ENCODE measurements at regions not wholly inside any gene's neighbourhood (a gene's known extent, or its start where the extent isn't known, plus 50 kb on each side); places are given as distances from the start of the nearest gene placed in this dataset.
"Not testable (repeated sequence)": the region's sequence is repeated elsewhere in the genome, so short reads cannot be mapped to it uniquely, and the experiment has no call there.

DNA sequence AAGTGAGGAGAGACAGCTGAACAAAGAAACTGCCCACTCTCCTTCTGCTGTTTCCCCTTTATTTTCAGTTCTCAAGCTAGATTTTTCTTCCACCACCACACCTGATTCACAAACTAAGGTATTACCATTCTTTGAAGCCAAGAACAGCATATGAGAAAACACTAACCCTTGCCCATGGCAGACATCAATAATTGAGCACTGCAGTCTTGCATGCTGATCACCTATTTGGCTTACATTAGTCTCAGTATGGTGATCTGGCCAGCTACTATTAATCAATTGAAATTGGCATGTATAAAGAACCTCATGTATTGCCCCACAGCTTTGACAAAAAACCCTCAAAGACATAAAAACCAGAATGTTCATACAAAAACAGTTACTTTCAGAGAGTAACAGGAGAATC lies 166.3 kb downstream of the SAMD5 start:
- no peak for DNase-seq

DNA sequence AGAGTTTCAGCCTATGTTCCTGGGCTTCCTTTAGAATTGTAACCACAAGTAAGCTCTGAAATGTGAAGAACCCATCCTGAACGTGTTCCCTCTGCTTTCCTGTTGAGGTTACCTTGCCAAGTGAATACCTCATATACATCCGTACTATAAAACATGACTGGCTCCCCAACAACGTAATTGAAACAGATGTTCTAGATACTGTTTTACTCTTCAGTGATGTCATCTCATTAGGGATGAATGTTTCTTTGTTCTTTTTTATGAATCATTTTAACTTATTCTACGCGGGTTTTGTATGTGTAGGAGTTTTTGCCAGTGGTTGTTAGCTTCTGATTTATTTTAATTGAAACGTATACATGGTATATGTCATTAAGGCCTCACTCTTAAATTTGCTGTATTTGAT lies 166.8 kb downstream of the SAMD5 start:
- no peak for DNase-seq

DNA sequence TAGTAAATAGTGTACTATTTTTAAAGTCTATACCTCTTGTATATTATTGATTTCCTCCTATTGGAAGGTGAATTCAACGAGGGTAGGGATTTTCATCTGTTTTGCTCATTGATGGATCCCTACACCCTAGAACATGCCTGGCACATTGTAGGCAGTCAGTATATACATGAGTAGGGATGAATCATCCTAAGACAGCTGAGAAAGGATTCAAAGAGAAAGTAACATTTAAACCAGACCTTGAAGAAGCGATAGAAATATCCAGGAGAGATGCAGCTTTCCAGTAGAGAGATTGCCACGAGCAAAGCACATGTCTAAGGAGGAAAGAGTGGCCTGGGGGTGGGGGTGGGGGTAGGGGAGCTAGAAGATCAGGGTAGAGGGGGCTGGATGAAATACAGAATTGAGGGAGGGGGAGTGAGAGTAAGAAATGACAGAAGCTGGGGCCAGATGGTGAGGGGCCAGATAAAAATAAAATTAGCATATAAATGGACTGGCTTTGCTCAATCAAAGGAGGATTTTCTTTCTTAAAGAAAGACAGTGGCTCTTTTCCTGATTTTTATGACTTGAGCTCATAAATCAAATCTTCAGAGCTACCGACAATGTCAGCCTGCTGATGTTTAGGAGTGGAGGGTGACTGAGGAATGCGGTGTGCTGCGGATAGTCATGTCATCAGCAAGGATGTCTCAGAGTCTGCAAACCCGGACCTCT lies 168.2 kb downstream of the SAMD5 start:
- DNase-seq: no peak

DNA sequence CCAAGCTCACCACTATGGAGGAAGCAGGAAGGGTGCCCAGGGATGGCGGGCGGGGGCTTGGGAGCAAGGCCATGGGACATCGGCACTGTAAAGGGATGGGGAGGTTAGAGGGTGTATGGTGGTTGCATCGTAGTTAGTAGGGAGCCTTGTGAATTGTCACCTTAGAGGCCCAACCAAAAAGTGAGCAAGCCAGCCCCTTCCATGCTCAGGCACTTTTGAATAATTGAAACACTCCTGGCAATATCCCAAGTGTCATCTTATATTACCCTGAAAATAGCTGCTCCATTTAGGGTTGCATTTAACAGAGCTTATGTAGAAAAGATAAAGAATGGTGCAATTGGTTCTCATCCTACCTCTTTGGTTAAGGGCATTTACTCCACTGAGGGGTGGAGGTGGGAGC lies 169.2 kb downstream of the SAMD5 start:
- no peak for DNase-seq

DNA sequence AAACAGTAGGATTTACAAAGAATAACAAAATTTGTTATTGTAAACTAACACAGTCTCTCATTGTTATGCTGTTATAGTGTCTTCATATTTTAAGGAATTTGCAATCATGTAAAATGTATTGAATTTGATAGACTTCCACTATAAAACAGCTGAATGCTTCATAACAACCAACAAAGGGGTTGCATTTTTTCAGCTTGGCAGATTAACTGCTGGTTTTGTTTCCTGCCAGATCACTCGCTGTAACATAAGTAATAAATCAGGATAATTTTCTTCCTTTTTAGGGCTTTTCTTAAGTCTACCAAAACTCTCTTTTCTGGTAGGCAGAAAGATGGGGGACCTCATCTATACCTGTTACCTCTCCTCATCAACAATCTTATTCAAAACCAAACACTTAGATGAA lies 169.8 kb downstream of the SAMD5 start:
- DNase-seq: no peak

DNA sequence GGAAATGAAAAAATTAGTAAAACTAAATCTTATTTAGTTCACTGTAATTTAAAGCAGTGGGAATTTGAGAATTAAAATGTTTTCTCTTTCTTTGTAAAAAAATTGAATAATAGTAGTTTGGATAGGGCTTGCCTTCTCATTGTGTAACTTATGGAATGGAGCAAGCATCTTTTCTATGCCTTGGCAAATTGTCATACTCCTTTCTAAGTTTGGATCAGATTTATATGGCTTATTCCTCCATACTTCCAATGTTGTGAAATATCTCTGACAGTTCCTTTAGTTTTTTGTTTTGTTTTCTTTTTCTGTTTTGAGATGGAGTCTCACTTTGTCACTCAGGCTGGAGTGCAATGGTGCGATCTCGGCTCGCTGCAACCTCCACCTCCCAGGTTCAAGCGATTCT lies 176.4 kb downstream of the SAMD5 start:
- DNase-seq: no peak

DNA sequence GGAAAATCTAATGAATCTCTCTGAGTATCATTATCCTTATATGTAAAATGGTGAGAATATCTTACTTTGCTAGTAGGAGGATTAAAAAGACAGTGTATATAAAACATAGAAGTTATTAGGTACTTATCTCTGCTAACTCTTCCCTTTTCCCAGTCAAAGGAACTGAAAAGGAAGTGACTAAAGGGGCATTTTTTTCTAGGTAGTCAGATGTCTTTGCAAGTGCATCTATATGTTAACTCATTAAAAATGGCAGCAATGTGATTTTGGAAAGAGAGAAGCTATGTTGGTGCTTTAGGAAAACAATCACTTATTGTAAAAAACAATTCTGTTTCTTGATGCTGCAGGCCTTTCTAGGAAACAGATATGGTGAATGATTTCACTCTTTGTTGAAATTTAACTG lies 180.9 kb downstream of the SAMD5 start:
- no peak for DNase-seq

DNA sequence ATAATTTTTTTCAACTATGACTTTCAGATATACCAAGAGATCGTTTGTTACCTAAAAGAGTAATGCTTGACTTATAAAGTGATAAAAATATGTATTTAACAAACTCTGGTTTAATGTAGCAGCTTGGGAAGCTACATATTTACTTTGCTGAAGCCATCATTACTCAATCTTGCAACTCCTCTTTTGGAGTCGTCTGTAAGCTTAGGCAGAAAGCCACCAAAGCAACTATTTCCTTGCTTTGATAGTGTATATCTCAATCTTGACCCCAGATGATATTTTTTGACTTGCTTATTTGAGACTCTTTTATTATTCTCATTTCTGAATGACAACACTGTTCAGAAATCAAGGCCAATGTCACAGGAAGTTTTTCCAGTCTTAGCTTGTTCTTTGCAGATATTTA lies 183.0 kb downstream of the SAMD5 start:
- DNase-seq: no peak

DNA sequence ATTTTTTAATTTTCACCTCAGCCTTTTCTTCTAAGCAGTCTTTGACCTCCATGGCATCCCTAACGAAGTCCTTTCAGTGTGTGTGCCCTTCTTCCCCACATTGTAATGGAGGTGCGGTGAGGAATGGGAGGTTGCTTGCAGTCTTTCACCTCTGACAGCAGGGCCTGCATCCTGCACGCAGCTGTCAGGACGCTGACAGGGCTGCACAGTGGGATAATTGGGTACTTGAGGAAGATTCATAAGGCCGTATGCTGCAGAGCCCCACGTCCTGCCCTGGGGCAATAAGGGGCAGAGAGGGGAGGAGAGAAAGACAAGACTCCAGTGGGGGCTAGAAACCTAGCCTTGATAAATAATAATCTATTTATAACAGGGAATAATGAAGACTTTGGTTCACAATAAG lies 184.7 kb downstream of the SAMD5 start:
- DNase-seq: no peak

DNA sequence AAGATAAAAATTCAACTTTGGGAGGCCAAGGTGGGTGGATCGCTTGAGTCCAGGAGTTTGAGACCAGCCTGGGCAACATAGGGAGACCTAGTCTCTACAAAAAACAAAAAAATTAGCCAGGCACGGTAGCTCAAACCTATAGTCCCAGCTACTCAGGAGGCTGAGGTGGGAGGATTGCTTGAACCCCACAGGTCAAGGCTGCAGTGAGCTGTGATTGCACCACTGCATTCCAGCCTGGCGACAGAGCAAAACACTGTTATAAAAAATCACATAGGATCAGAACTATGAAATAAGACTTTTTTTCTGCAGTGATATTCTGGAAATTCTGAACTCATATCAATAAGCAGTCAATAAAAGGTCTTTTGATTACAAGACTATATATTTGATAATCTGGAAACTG lies 186.1 kb downstream of the SAMD5 start:
- not testable (repeated sequence) for DNase-seq

DNA sequence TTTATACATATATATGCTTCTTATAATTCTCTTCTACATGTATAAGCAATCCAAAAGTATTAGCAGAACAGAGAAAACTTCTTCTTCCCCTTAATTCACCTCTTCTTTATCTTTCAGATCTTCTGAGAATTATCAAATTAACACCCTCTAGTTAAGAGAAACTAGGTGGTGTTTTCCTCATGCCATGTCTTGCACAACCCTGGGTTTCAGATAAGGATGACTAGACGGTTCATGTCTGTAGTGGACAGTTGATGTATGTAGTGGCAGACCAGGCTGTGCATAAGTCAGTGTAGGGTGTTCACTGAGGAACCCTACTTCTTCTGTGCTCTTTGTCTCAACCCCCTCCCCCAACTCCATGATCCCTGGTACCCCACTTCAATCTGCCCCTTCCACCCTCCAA lies 187.3 kb downstream of the SAMD5 start:
- DNase-seq: no peak

DNA sequence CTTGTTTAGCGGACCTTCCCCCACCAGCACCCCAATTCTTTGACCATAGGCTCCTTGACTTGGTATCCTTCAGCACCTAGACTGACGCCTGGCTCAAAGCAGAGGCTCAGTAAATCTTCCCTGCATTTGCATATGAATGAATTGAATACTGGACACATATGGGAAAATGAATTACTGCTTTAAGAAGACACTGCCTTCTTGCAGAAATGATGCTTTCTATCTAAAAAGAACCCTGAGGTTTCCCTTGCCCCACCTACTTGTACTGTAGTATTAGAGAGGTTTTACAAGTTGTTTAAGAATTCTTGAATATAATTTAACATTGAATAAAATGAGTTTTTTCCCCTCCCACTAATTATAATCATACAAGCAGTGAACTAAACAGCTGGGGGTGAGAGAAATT lies 190.7 kb downstream of the SAMD5 start:
- no peak for DNase-seq

DNA sequence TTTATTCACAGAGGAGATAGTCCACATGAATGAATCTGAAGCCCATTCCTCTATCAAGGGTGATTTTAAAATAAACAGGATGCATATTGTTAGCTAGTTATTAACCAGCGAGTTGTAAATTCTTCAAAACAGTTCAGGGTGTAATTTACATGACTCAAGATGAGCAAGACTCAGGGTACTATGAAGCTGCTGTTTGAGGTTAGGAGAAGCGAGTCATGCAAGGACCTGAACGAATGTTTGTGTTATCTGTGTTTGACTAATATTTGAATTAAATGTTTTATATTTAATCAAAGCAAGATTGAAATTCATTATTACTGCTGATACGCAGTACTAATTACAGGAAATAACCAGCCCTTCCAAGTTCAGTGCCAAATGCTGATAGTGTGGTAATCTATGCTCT lies 191.1 kb downstream of the SAMD5 start:
- DNase-seq: no peak

DNA sequence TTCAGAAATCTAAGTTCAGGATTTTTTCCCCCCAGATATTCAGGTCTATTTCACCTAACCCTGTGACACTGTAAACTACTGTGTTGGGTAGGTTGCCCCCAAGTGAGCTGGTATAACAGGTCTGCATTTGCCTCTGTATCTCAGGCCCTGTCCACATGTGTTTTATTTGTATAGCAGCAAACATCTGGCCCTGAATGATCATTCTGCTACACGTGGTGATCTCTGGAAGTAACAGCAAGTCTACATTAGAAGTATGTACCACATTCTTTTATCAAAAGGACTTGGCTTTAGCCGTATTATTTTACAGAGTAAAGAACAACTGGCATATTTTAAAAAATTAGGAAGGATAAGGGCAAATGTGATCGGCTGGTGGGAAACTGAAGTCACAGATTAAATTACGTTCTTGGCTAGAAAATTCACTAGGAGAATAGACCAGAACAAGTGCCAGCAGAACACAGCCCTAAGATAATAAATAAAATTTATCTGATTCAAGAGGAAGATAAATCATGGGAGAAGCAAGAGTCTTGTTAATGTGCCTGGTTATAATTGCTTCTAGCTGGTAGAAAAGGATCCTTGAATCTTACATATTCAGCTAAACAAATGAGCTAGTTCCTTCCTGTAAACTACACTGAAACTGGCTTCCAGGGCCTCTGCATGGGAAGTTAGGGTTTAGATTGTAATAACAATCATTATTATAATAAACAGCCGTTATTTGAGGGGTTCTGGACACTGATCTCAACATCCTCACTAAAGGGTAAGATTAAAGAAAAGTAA lies 192.1 kb downstream of the SAMD5 start:
- no peak for DNase-seq

DNA sequence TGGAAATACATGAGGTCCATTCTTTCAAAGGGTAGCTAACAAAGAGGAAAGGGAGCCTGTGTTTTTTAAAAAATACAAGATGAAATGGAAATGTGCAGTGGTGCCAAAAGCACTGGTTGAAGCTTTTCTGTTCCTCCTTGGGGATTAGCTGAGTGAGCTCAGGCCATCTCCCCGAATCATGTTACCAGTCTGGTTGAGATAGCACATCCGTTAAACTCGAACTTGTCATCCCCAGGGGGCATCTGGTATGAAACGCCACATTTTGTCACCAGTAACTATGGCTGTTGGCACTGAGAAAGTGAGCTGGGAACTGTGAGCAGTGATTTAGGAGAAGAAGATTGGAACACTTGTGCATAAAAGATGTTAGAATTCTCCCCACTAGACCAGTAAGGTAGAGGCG lies 196.2 kb downstream of the SAMD5 start:
- no peak for DNase-seq

DNA sequence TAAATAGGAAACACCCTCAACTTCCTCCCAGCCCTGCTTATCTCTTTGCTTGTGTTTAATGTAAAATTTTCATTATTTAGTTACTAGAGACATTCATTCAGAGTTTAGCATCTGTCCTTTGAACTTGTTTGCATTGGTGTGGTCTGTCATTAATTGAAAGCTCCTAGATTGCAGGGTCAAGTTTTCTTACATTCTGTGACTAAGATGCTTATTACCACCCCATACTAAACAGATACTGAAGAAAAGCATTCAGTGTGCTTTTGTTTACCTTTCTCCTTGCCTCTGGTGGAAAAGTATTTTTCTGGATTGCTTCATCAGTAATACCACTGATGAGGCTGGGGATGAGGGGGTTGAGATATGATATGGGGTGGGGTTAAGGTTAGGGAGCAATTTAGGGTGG lies 199.0 kb downstream of the SAMD5 start:
- no peak for DNase-seq

DNA sequence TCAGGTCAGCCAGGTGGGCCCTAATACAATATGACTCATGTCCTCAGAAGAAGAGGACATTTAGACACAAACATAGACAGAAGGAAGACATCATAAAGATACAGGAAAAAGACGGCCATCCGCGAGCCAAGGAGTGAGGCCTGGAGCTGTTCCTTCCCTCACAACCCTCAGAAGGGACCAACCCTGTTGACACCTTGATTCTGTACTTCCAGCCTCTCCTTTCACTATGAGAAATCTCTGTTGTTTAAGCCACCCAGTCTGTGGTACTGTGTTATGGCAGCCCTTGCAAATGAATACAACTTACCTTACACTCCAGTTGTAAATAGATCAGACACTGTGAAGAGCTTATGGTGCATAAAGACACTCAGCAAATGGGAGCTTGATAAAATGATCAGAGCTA lies 199.7 kb downstream of the SAMD5 start:
- no peak for DNase-seq

DNA sequence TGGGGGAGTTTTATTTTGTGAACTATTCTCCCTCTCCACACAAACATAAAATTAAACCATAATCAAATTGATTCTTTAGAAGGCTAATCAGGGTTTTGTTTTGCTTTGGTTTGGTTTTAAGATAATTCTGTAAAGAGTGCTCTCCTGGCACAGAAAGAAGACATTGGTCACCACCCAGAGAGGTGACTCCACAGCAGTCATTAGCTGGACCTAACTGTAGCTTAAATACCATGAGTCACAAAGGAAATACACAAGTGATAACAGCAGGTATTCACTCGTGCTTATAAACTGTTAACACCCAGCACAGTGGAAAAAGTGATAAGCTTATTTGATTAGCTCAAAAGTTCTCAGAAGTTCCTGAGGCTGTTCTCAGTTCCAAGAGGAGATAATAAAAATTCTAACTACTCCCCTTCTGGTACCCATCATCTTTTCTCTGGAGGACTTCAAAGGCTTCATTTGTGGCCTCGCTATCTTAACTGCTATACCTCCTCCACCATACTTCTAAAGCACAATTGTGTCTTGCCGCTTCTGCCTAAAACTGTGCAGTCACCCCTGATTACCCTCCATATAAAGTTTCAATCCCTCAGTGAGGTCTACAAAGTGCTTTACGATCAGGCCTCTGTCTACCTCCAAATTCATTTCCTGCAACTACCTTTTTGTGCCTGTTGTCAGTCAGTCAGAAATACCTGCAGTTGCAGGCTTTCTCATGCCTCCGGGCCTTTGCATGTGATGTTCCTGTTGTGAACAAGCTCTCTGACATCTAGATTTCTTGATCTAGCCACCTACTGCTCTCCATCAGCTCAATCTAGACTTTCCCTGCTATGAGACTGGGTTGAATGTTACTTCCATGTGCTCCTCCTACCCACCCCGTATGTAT lies 201.1 kb downstream of the SAMD5 start:
- no peak for DNase-seq

DNA sequence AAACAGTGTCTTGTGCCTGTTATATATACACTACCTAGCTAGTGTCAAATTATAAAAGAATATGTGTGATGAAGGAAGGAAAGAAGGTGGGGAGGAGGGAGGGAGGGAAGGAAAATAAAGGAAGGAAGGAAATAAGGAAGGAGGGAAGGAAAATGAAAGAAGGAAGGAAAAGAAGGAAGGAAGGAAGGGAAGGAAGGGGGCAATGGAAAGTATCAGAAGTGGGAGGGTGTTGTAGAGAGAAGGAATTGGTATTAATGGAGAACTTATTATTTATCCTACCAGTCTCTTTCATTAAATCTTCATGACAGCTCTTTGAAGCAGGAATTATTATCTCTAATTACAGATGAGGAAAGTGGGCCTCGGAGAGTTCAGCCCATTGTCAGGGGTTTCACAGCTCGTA lies 202.4 kb downstream of the SAMD5 start:
- DNase-seq: no peak

DNA sequence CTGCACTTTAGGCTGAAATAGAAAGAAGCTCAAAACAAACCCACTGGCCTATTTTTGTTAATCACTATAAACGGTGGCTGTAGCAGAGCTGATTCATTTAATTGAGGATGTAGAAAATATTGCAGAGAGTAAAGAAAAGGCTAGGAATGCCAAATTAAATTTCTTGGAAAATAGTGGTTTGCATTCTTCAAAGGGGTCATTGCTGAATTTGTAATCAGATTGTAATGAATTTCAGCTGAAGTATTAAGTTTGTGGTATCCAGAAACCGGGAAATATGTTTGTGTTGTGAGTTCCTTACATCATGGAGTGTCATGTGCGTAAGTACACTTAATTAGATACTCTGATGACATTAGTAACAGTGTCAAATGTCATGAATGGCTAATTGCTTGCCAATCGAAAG lies 203.0 kb downstream of the SAMD5 start:
- no peak for DNase-seq

DNA sequence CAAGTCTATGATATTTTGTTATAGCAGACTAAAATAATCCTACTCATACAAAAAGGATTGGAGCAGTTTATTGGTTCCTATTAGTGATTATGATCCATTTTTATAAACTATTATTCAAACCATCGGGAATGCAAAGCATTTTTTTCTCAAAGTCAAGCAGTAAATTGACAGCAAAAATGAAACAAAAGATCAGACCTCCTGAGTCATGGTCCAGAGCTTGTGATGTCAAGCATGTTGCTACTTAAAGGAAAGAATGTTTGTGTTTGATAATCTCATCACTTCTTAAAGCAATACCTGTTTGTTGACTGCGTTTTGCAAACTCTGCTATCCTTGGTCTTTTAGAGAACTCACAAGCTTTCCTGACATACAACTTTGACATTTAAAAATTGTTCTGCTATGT lies 204.4 kb downstream of the SAMD5 start:
- DNase-seq: no peak

DNA sequence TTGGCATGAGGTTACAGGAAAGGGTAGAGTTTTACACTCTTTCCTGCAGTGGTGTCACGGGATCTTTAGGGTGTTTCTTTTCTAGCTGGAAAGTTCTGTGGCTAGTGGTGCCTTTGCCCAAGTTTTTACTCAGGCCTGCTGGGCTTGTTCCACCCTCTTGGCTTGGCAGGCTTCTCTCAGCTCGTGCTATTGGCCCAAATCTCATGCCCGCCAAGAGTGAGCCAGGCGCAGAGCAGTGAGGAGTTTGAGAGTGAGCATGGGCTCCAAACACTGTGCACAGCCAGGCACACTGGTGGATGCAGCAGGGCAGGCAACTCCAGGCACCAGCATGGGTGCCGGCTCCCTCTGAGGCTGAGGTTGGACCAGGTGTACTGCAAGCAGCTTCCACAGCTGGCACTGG lies 206.5 kb downstream of the SAMD5 start:
- no peak for DNase-seq

DNA sequence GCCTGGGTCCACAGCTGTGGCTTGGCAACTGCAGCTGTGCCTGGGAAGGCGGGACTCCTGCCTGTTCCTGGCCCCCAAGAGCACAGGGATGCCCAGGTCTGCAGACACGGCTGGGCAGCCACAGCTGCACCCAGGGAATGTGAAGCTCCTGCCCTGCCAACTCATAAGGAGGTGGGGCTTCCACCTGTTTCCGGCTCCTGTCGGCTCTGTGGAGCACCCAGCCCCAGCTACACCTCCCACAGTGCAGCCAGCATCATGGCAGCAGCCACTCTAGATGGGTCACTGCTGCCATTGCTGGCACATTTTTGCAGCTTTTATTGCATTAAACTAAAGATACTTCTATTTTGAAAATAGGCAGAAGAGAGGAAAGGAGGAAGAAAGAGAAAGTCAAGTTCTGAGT lies 207.9 kb downstream of the SAMD5 start:
- DNase-seq: no peak

DNA sequence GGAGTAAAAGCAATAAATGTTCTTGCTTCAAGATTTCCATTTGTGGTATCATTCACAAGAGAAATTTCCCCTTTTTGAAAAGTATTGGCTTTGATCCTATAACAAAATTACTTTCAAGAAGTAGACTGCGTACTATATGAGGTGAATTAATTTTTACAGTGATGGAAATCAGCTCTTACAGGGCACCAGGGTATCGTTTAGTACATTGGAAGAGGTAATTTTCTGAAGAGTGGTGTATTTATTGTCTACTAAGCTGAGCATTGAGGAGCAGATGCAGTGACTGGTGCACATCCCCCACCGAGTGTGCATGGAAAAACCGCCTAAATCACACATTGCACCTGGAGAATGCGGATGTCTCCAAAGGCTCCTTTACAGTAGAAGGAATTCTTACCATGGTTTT lies 209.5 kb downstream of the SAMD5 start:
- DNase-seq: no peak
